ENCODE measurements at regions not wholly inside any gene's neighbourhood (a gene's known extent, or its start where the extent isn't known, plus 50 kb on each side); places are given as distances from the start of the nearest gene placed in this dataset.

- TF ChIP-seq CTCF (IDR thresholded peaks at IDR 0.05) (no peak), POLR2A (IDR thresholded peaks at IDR 0.05) (no peak)
Measured at GRCh38 chr16:17718495-17718894, 247.7 kb upstream of the XYLT1 start.
